Gastroesophageal sphincter (tissue), 3 donors: ENCODE measurements at regions not wholly inside any gene's neighbourhood (a gene's known extent, or its start where the extent isn't known, plus 50 kb on each side); places are given as distances from the start of the nearest gene placed in this dataset.

Experiments used
- EP300 ChIP-seq: sonication (generic); formaldehyde crosslinking; IDR thresholded peaks from one replicate; pipeline ENCODE4 v1.6.1; 2017; ENCODE audit warnings: antibody characterized with exemption, mild to moderate bottlenecking
- POLR2A ChIP-seq, 2 donors: fragments of 450-650 bp; IDR thresholded peaks; one replicate each; pipeline ENCODE4 v1.6.1; 2017; ENCODE audit warnings: antibody characterized with exemption in 2 of 2, mild to moderate bottlenecking in 2 of 2, moderate library complexity in 1 of 2
- POLR2AphosphoS5 ChIP-seq: sonication (generic); formaldehyde crosslinking; IDR thresholded peaks from one replicate; pipeline ENCODE4 v1.6.1; 2017; ENCODE audit warnings: antibody characterized with exemption
- TF ChIP-seq, protein P1 (sequence below), 4 experiments: fragments of 200-600 bp in 2 of 4; fragments of 450-650 bp in 2 of 4; sonication (generic) in 1 of 4; IDR thresholded peaks; one replicate each; pipeline ENCODE4 v1.5.1; 2017 to 2019; ENCODE audit warnings: antibody characterized with exemption in 4 of 4, mild to moderate bottlenecking in 2 of 4, moderate library complexity in 2 of 4

DNA sequence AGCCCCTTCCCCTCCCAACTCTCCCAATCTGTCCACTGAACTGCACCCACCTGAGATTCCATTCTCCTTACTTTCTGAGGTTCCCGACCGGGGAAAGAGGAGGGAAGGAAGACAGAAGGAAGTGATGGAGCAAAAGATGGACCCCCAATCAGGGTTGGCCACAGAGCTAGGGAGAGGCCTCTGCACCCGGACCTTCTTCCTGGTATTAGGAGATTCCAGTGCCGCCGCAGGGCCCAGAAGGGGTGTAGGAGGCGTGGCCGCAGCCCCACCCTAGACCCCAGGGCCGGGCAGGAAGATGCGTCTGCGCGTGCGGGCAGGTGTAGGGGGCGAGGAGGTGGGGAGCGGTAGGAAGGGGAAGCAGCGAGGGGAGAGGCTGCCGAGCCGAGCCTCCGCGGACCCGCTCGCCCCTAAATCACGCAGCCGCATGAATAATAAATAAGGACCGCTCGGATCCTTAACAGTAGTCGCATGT, 104.2 kb upstream of the MVB12B start:
- TF ChIP-seq POLR2A (IDR thresholded peaks at IDR 0.05) (no peak), POLR2AphosphoS5 (no peak), EP300 (no peak)
- TF ChIP-seq, protein P1, sequence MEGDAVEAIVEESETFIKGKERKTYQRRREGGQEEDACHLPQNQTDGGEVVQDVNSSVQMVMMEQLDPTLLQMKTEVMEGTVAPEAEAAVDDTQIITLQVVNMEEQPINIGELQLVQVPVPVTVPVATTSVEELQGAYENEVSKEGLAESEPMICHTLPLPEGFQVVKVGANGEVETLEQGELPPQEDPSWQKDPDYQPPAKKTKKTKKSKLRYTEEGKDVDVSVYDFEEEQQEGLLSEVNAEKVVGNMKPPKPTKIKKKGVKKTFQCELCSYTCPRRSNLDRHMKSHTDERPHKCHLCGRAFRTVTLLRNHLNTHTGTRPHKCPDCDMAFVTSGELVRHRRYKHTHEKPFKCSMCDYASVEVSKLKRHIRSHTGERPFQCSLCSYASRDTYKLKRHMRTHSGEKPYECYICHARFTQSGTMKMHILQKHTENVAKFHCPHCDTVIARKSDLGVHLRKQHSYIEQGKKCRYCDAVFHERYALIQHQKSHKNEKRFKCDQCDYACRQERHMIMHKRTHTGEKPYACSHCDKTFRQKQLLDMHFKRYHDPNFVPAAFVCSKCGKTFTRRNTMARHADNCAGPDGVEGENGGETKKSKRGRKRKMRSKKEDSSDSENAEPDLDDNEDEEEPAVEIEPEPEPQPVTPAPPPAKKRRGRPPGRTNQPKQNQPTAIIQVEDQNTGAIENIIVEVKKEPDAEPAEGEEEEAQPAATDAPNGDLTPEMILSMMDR (IDR thresholded peaks at IDR 0.05), result no peak
